Pons (tissue), 1 donor: ENCODE measurements at regions not wholly inside any gene's neighbourhood (a gene's known extent, or its start where the extent isn't known, plus 50 kb on each side); places are given as distances from the start of the nearest gene placed in this dataset.
A peak's percentile ranks its signal among the peaks of the same experiment; 100 is the strongest.

ENCODE experiments used
- DNase-seq: peaks from one replicate; pipeline ENCODE4 v3.0.0-alpha.2; 2016; ENCODE audit warnings: low spot score

DNA sequence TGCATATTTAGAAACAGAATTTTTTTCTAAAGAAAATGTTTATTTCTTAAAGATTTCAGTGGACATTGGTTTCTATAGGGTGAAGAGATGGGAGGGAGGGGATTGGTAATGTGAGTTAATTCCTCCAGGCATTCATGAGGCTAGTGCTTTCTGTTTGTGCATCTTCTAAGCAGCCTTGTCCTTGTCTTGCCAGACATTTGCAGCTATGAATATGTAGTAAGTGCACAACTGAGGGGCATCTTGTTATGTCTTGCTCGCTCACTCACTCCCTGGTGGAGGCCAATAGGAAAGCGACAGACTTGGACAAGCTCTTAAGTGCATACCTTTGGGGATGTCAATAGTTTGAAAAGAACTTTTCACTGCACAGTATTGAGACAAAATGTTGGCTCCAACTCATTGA is 92.5 kb upstream of the ATP10A start:
- DNase-seq: no peak

- DNase-seq: no peak
Measured at GRCh38 chr15:25954398-25954797, 91.3 kb upstream of the ATP10A start.

DNA sequence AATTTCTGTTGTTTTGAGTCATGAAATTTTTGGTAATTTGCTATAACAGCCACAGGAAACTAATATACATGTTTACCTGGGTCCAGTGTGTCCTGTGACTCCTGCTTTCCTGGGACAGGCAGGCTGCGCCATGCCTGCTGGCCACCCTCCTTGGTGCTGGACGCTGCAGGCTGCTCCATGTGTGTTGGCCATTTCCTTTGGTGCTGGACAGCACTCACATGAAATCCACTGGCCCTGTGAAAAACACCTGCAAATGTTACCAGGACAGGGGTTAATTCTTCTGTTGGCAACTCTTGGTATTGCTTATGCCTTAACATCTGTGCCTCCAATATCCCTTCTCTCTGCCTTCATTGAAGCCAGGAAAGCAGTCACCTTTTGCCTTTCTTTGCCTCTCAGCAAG is 86.9 kb upstream of the ATP10A start:
- no peak for DNase-seq

DNA sequence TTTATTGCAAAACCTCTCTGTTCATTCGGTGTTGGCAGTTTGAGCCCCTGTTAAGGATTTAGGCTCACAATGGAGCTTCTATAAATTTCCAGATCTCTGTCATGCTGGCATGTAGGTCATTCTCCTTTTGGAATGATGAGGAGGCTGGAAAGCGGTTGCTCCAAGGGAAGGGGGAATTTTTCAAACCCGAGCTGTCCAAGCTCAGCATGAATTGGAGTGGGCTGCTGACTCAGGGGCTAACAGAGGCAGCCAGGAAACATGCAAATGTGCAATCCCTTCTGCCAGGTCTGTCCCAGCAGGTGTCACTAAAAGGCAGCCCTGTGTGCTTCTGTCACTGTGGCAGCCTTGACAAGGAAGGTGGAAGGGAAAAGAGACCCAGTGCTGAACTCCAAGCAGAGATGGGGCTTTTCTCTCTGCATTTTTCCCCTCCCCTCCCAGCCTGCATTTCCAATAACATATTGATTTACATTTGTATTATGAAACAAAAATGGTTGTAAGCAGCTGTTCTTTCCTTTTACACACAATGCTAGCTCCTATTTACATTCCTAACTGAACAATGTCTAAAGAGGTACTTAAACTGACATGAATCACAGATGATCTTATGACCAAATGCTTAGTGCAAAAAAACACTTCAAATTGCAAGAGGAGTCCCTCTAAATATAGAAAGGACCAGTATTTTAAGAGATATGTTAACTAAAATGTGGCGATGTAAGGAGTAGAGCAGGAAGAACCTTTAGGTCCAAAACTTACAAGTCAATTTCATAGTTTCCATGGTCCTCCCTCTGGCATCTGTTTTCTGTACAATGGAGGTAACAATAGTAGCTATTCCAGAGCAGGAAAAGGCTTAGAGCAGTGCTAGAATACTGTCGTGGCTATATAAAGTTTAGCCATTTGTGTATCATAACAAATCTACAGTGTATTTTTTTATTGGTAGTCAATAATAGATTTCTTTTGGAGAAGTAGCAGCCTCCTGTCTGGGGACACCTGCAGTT is 84.5 kb upstream of the ATP10A start:
- peak; percentile 8 for DNase-seq

DNA sequence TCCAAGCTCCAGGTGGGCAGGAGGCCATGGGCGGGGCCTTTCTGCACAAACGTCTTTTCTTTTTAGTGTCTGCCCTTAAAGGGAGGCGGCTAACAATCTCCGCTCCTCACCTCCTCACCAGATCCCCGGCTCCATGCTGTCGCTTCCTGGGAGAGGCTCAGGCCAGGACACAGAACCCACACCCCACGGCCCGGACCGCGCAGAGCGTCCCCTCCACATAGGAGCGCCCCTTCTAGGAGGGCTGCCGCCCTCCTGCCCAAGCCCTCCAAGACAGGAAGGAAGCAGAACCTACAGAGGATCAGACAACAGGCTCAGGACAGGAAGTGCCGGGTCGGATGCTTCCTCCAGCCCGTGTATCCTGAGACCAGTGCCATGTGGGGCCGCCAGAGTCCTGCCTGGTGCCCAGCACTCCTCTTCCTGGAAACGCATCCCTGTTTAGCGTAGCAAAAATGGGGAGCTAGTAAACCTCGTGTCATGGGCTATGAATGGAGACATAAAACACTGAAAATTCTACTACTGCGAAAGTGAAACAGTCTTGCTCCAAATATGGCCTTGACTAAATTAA is 83.2 kb upstream of the ATP10A start:
- DNase-seq: no peak

DNA sequence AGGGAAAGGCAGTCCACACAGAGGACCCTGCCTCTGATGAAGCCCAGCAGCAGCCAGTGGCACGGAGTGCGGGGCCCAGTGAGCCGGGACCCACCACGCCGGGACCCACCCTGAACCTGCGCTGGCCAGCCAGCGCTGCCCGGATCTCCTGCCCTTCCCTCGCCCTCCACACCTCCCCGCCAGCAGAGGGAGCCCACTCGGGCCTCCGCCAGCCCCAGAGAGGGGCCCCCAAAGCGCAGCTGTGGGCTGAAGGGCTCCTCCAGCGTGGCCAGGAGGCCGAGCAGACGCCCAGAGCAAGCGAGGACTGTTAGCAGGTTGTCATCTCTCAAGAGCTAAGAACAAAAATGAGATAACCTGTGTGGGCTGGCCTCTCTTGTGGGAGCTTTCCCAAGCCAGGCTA is 81.3 kb upstream of the ATP10A start:
- DNase-seq: no peak

GRCh38 chr15:25943831-25944230 is 80.7 kb upstream of the ATP10A start:
- DNase-seq: no peak

DNA sequence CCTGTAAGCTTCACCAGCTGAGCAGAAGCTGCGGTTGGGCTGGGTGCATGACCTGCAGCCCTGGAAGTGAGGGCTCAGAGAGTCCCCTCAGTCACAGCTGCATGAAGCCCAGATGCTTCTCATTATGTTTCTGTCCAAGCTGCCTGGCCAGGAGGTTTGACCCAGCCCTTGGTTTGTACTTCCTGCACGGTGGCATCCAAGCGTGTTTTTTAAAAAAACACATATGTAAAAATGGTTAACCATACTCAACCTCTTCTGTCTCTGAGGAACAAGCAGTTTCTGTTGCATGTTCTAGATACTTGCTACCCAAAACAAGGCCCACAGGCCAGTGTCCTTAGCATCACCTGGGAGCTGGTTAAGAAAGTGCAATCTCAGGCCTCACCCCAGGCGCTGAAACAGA is 76.0 kb upstream of the ATP10A start:
- DNase-seq: no peak

- no peak for DNase-seq
Measured at GRCh38 chr15:25937796-25938195, 74.7 kb upstream of the ATP10A start.

GRCh38 chr15:25936004-25936403 is 72.9 kb upstream of the ATP10A start:
- DNase-seq: no peak

- DNase-seq: peak; percentile 46
Measured at GRCh38 chr15:25933456-25934158, 70.5 kb upstream of the ATP10A start.

- no peak for DNase-seq
Measured at GRCh38 chr15:25932696-25933095, 69.6 kb upstream of the ATP10A start.

DNA sequence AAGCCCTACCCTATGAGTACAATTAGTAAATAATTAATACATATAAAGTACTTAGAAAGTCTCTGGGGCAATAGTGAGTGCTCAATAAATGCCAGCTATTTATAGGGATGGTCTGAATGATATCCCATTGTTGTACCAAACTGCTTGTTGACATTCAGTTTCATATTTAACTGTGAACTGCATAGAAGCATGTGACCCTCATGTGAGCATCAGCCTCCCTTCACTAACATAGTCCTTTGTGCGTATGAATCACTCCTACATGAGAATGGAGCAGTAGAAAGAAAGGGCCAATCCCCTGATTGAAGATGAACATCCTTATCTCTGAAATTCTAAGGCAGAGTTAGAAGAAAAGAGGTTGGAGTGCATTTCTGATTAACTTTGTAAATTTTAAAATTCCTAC is 68.7 kb upstream of the ATP10A start:
- DNase-seq: no peak

- DNase-seq: no peak
Measured at GRCh38 chr15:25930931-25931330, 67.8 kb upstream of the ATP10A start.
